ENCODE measurements at regions not wholly inside any gene's neighbourhood (a gene's known extent, or its start where the extent isn't known, plus 50 kb on each side); places are given as distances from the start of the nearest gene placed in this dataset.

DNA sequence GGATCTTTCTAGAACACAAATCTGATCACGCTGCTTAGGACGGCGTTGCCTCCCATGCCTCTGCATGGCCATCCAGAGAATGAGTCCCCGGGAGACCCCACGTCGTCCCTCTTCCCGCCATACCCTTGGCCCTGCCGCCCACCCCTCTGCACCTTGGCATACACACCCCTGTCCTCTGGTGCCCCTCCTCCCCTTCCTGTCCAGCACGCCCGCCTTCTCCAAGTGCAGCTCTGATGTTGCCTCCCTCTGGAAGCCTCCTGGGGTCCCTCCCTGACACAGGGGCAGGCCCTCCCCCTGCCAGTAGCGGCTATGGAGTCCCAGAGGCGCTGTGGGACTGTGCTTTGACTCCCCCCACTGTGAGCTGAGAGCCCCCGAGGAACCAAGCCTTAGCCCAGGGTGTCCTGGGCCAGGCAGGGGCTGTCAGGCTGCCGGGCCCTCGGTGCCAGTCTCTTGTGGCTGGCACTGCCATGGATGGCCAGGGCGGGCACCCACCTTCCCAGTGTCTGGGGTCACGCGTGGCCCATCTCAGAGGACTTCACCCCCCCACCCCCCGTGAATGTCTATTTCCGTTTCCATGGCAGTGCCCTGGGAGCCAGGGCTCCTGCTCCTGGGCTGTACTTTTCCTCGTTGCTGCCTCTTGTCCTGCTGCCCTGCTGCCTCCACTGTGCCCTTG is 70.5 kb upstream of the RNU6ATAC start:
- H3K36me3 ChIP-seq, result no peaks in the 10 kb centered on the region
- H3K27me3 ChIP-seq, result peaks cover 0 to 11% (median 8%) of the 10 kb centered on the region in 7 donors
- intact Hi-C loops (cut with DNase I), result no loop called here
- H3K4me3 ChIP-seq, result no peak overlapping the region
- no peak overlapping the region for H3K27ac ChIP-seq
- DNase-seq, result no peak
- no peaks in the 10 kb centered on the region for H3K9me3 ChIP-seq
- ATAC-seq, result no peak
- 76 to 85% methylated on average over 21 of the region's 21 CpGs for WGBS, 2 donors
- TF ChIP-seq CTCF (IDR thresholded peaks at IDR 0.05), result no peak
- H3K4me1 ChIP-seq, result peaks cover 3 to 32% (median 12%) of the 10 kb centered on the region in 9 donors

DNA sequence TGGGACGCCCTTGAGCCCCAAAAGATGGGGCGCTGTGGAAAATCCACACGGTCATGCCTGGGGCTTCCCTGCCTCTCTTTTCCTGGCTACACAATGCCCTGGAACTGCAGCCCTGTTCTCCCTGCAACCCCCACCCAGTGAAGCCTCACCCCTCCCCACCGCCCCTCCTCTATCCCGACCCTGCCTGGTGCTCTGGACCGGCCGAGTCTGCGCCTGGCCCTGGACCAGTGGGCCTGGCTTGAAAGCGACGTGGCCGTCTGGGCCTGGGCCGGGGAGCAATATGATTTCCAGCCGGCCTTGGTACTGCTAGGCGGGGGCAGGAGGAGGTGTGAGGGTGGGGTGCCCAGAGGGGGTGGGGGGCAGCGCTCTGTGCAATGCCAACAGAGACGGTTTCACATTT is 71.0 kb upstream of the RNU6ATAC start:
- DNase-seq, result no peak
- H3K4me1 ChIP-seq, result peaks cover 3 to 31% (median 12%) of the 10 kb centered on the region in 9 donors
- H3K4me3 ChIP-seq, result no peak overlapping the region
- H3K27ac ChIP-seq, result no peak overlapping the region
- 78% methylated on average over 16 of the region's 16 CpGs for WGBS, 2 donors
- intact Hi-C loops (cut with DNase I), result no loop called here
- ATAC-seq, result no peak
- TF ChIP-seq CTCF (IDR thresholded peaks at IDR 0.05), result no peak
- peaks cover 0 to 16% (median 12%) of the 10 kb centered on the region in 7 donors for H3K27me3 ChIP-seq
- H3K36me3 ChIP-seq, result no peaks in the 10 kb centered on the region
- no peaks in the 10 kb centered on the region for H3K9me3 ChIP-seq

- Histone ChIP-seq H3K27ac (no peak overlapping the region), H3K4me3 (no peak overlapping the region), H3K4me1 (peaks cover 0 to 26% (median 9%) of the 10 kb centered on the region in 9 donors), H3K9me3 (no peaks in the 10 kb centered on the region), H3K27me3 (peaks cover 0 to 23% (median 17%) of the 10 kb centered on the region in 7 donors), H3K36me3 (no peaks in the 10 kb centered on the region)
- 49 to 53% methylated on average over 6 of the region's 6 CpGs for WGBS, 2 donors
- ATAC-seq (peak in 4 of 8 donors; percentile 7 to 36 (median 24)), DNase-seq (no peak)
- intact Hi-C loops (cut with DNase I), result no loop called here
- TF ChIP-seq CTCF (IDR thresholded peaks at IDR 0.05), result no peak
These were observed 71.6 kb upstream of the RNU6ATAC start for GRCh38 chr9:134236001-134236421.

- DNase-seq (no peak), ATAC-seq (no peak)
- Histone ChIP-seq H3K4me1 (peaks cover 0 to 18% (median 3%) of the 10 kb centered on the region in 9 donors), H3K27me3 (peaks cover 0 to 34% (median 20%) of the 10 kb centered on the region in 7 donors), H3K27ac (no peak overlapping the region), H3K36me3 (no peaks in the 10 kb centered on the region), H3K4me3 (no peak overlapping the region), H3K9me3 (no peaks in the 10 kb centered on the region)
- 88 to 90% methylated on average over 13 of the region's 13 CpGs for WGBS, 2 donors
- intact Hi-C loops (cut with DNase I), result no loop called here
- no peak for TF ChIP-seq CTCF (IDR thresholded peaks at IDR 0.05)
These were observed 72.7 kb upstream of the RNU6ATAC start for GRCh38 chr9:134236935-134237629.

All from heart right ventricle (tissue), 16 donors.